HG03469 (cell line): ENCODE measurements at regions not wholly inside any gene's neighbourhood (a gene's known extent, or its start where the extent isn't known, plus 50 kb on each side); places are given as distances from the start of the nearest gene placed in this dataset.
"Not testable (repeated sequence)": the region's sequence is repeated elsewhere in the genome, so short reads cannot be mapped to it uniquely, and the experiment has no call there.

Source experiments
- ATAC-seq: cut with Tn5 transposase; IDR thresholded peaks from one replicate; pipeline ENCODE4 v1.9.1; 2021; ENCODE audit warnings: mild to moderate bottlenecking, moderate library complexity, moderate number of reproducible peaks; ENCODE audit not compliant: unreplicated experiment

DNA sequence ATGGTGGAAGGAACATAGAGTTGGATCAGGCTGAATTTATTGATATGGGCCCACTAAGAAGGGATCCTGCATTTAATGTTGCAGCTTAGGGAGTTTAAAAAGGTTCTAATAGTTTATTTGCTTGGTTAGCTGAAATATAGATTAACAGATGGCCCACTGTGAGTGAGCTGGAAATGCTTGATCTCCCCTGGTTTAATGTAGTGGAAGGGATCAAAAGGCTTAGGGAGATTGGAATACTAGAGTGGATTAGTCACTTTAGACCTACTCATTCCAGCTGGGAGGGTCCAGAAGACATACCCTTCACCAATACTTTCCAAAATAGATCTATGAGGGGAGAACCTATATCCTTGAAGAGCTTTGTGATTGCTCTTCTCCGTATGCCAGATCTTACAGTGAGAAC is 130.1 kb upstream of the ZC3H12C start:
- no peak for ATAC-seq

DNA sequence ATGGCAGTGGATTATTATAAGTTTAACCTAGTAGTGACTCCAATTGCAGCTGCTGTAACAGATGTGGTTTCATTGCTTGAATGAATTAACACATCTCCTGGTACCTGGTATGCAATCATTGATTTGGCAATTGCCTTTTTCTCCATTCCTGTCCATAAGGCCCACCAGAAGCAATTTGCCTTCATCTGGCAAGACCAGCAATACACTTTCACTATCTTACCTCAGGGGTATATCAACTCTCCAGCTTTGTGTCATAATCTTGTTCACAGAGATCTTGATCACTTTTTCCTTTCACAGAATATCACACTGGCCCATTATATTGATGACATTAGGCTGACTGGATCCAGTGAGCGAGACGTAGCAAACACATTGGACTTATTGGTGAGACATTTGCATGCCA is 128.7 kb upstream of the ZC3H12C start:
- ATAC-seq, result no peak

DNA sequence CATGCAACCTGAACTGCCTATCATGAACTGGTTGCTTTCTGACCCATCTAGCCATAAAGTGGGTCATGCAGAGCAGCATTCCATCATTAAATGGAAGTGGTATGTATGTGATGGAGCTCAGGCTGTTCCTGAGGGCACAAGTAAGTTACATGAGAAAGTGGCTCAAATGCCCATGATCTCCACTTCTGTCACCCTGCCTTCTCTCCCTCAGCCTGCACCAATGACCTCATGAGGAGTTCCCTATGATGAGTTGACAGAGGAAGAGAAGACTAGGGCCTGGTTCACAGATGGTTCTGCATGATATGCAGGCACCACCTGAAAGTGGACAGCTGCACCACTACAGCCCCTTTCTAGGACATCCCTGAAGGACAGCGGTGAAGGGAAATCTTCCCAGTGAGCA is 127.7 kb upstream of the ZC3H12C start:
- not testable (repeated sequence) for ATAC-seq

DNA sequence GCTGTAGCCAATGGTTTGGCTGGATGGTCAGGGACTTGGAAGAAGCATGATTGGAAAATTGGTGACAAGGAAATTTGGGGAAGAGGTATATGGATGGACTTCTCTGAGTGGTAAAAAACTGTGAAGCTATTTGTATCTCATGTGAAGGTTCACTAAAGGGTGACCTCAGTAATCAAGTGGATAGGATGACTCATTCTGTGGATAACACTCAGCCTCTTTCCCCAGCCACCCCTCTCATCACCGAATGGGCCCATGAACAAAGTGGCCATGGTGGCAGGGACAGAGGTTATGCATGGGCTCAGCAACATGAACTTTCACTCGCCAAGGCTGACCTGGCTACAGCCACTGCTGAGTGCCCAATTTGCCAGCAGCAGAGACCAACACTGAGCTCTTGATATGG is 127.3 kb upstream of the ZC3H12C start:
- not testable (repeated sequence) for ATAC-seq

DNA sequence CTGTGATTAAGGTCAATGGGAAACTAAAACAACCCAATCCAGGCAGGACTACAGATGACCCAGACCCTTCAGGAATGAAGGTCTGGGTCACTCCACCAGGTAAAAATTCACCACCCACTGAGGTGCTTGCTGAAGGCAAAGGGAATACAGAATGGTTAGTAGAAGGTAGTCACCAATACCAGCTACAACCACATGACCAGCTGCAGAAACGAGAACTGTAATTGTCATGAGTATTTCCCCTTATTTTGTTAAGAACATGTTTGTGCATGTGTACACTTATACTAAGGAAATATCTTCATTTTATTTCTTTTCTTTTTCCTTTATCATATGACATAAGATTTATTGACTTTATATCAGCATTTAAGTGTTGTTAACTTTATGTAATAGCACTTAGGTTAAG is 126.1 kb upstream of the ZC3H12C start:
- not testable (repeated sequence) for ATAC-seq

DNA sequence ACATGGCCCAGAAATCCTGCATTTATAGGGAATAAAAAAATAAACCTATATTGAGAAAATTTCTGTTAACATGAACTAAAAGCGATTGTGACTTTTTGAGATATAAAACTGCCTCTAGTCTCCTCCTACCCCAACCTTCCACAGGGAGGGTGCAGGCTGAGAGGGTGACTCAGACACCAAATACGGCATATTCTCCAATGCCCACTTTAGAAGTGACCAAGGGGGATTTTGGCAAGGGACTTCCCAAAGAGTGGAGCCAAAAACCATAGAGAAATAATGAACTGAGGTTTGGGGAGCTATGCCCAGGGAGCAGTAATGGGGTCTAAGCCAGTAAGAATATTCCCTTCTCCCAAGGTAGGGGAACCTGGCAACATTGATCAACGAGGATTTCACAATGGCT is 124.9 kb upstream of the ZC3H12C start:
- ATAC-seq, result no peak

DNA sequence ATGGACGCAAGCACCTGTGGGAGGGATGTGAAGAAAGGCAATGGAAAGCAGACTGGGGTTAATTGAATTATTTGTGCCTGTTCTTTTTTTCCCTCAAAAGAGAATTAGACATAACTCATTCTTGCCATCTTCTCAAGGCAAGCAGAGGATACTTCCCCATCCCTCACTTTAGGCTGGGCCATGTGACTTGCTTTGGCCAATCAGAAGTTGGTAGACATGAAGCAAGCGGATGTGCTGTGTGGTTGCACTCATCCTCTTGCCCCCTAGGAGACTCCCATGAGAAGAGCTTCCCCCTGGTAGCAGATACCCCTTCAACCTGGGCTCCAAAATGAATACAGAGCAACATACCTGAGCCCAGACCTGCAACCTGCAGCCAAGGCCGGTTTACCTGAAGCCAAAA is 124.4 kb upstream of the ZC3H12C start:
- no peak for ATAC-seq

DNA sequence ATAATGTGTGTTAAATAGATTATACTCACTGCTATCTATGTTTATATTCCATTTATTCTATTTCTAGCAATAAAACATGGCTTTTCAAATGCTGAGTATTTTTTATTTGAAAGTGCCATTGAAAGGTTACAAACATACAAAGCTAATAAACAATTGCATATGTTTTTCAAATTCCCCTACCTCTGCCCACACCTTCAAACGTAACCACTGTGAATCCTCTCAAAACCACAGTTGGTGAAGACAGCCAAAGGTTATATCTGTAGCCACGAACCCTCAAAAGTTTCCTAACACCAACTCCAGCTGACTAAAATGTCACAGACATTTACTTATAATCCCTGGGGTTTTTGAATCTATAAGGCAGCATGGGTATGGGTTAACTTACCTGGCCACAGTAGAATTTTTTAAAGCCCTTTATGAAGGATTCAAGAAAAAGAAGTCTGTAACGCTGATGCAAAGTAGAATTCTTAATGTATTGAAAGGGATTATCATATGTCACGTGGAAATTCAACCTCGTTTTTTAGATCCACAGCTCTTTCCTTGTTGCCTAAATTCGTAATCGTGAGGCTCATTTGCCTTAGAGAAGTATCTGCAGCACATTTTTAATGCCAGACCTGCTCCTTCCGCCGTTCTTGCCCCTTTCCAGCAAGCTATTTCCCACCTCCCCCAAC is 122.5 kb upstream of the ZC3H12C start:
- ATAC-seq, result peak; percentile 57

GRCh38 chr11:109971184-109971523 is 122.0 kb upstream of the ZC3H12C start:
- no peak for ATAC-seq

- ATAC-seq, result peak; percentile 37
These were observed 120.9 kb upstream of the ZC3H12C start for GRCh38 chr11:109972181-109972715.

DNA sequence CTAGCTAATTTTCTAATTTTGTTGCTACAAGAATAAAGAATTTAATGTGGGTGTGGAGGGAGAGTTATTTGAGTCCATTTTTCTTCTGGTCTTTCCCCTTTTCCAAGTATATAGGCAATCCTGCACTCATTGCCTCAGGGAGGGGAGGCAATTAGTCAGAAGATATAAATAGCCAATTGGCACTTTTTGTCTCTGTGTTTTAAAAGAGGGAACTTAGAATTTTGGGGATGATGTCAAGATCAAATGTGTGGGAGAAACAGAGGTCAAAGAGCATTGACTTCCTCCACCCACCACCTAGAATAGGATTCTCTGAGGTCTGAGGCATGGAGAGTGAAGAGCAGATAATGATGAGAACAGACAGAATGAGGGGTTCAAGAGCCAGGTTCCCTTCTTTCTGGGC is 120.3 kb upstream of the ZC3H12C start:
- no peak for ATAC-seq

GRCh38 chr11:109973486-109973885 is 119.7 kb upstream of the ZC3H12C start:
- no peak for ATAC-seq

- ATAC-seq, result no peak
These were observed 118.7 kb upstream of the ZC3H12C start for GRCh38 chr11:109974523-109974922.

DNA sequence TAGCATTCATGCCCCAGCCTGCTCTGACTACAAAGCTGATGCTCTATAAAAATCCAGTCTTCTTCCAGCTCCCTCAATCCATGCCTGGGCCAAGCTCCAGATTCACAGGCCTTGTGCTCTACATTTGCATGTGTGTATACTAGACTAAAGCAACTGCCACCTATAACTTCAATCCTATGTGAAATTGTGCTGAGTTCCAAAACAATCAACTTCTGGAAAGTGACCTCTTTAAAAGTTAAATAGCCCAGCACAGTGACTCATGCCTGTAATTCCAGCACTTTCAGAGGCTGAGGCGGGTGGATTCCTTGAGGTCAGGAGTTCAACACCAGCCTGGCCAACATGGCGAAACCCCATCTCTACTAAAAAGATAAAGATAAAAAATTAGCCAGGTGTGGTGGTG is 114.3 kb upstream of the ZC3H12C start:
- ATAC-seq, result no peak

- ATAC-seq, result no peak
These were observed 112.1 kb upstream of the ZC3H12C start for GRCh38 chr11:109981031-109981636.

- ATAC-seq, result no peak
These were observed 109.8 kb upstream of the ZC3H12C start for GRCh38 chr11:109983358-109983757.

GRCh38 chr11:109984634-109985289 is 108.4 kb upstream of the ZC3H12C start:
- ATAC-seq, result peak; percentile 96

DNA sequence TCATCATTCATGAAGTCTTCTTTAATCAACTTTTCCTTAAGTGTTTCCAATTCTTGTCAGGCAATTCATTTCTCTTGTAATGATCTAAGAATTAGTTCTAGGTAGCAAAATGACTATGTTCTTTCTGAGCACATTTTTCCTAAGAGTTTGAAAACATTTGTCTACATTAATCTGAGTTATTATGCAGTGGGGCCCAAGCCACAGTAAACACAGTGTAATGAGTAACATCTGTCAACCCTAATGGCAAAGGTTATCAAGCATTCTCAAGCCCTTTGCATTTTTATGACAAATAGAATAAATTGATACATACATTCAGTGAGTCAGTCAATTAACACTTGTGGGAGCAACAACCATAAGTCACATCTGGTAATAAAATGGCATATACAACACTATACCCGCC is 106.7 kb upstream of the ZC3H12C start:
- ATAC-seq, result no peak

DNA sequence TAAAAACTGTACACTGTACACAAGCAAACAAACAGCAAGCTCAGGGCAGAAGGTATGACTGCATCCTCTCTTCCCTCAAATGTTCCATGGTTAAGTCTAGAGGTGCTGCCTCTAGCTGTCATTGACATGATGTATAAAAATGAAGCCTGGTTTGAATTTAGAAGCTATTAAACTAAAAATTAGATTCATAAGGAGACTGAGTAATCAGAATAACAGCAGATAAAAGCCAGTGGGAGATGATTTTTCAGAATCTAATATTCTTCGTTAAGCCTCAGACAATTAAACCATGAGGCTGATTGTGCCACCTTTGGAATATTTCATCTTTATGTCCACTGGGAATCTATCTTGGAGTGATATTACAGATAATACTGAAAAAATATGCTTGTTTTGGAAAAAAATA is 101.4 kb upstream of the ZC3H12C start:
- ATAC-seq, result no peak

DNA sequence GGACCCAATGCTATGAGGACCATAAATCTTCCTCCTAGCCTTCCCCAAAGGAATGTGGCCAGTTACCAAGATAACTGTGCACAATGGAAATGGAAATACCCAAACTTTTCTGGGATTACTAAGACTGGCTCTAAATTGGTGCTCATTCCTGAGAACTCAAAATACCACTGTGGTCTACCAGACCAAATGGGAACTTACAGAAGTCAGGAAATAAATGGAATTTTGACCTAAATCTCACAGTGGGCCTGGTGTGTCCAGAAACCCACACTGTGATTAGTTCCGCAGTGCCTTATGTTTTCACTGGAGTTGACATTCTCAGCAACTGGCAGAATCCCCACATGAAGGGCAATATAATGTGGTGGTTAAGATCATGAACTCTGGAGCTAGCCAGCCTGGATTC is 99.4 kb upstream of the ZC3H12C start:
- ATAC-seq, result no peak

- no peak for ATAC-seq
These were observed 98.3 kb upstream of the ZC3H12C start for GRCh38 chr11:109994907-109995306.

GRCh38 chr11:109996060-109996459 is 97.1 kb upstream of the ZC3H12C start:
- no peak for ATAC-seq
